ENCODE measurements at regions not wholly inside any gene's neighbourhood (a gene's known extent, or its start where the extent isn't known, plus 50 kb on each side); places are given as distances from the start of the nearest gene placed in this dataset.

GRCh38 chrX:118228041-118228440, 111.4 kb upstream of the KLHL13 start (continued):
- TF ChIP-seq JUND (IDR thresholded peaks at IDR 0.05; ENCODE audit: low read length) (no peak), BRCA1 (IDR thresholded peaks at IDR 0.05; ENCODE audit: low read depth, low read length) (no peak)

All from H1 (cell line).